Body of pancreas (tissue), 4 donors: ENCODE measurements at regions not wholly inside any gene's neighbourhood (a gene's known extent, or its start where the extent isn't known, plus 50 kb on each side); places are given as distances from the start of the nearest gene placed in this dataset.

Experiments
- ATAC-seq: fragments of 150-250 bp; one replicate; pipeline ENCODE4 v1.9.1; 2016
- DNase-seq, 4 donors: peaks; one replicate each; pipeline ENCODE4 v3.0.0-alpha.2; 2019
- H3K27ac ChIP-seq, 4 donors: fragments of 200-600 bp; sonication (generic); 1 replicate in 3 of 4; 2 replicates in 1 of 4; pipeline versions ENCODE4 v1.5.1 to v1.6.1; 2016 to 2019; ENCODE audit warnings: mild to moderate bottlenecking in 1 of 4, mixed read lengths in 1 of 4, moderate library complexity in 1 of 4
- H3K27me3 ChIP-seq, 2 donors: fragments of 200-600 bp; sonication (generic); one replicate each; pipeline ENCODE4 v1.6.0; 2016; ENCODE audit warnings: mild to moderate bottlenecking in 1 of 2
- H3K36me3 ChIP-seq, 2 donors: fragments of 200-600 bp; sonication (generic); replicated peaks in 1 of 2; 2 replicates each; pipeline ENCODE4 v1.5.1; 2016; ENCODE audit warnings: low read depth in 2 of 2; ENCODE audit not compliant: insufficient read depth in 1 of 2
- H3K4me1 ChIP-seq: fragments of 200-600 bp; sonication (generic); one replicate; pipeline ENCODE4 v1.6.0; 2016
- H3K4me3 ChIP-seq, 2 donors: fragments of 200-600 bp; sonication (generic); 1 replicate in 1 of 2; 2 replicates in 1 of 2; pipeline ENCODE4 v1.5.1; 2016 to 2019
- H3K9me3 ChIP-seq, 3 donors: fragments of 200-600 bp; sonication (generic); 1 replicate in 2 of 3; 2 replicates in 1 of 3; pipeline ENCODE4 v1.5.1; 2016
- CTCF ChIP-seq, 7 experiments: fragments of 450-650 bp in 4 of 7; fragments of 200-600 bp in 3 of 7; sonication (generic) in 3 of 7; IDR thresholded peaks; one replicate each; pipeline ENCODE4 v1.5.1; 2016 to 2019; ENCODE audit warnings: antibody characterized with exemption in 7 of 7
- POLR2A ChIP-seq, 3 donors: fragments of 450-650 bp; IDR thresholded peaks; one replicate each; pipeline ENCODE4 v1.6.1; 2016; ENCODE audit warnings: antibody characterized with exemption in 3 of 3, mild to moderate bottlenecking in 2 of 3
- WGBS, 2 donors: methylation state at CpG; one replicate each; pipeline ENCODE4 v1.1.5; 2017; 5-methylcytosine and 5-hydroxymethylcytosine counted together
- intact Hi-C: fragments of 100-400 bp; cut with DNase I; formaldehyde crosslinking; loops from one replicate; pipeline ENCODE4 v1.15.1; 2023

GRCh38 chr11:29934115-29934638 lies 82.7 kb downstream of the KCNA4 start:
- TF ChIP-seq POLR2A (IDR thresholded peaks at IDR 0.05) (no peak), CTCF (IDR thresholded peaks at IDR 0.05) (no peak)
- H3K27ac ChIP-seq = no peak overlapping the region
- intact Hi-C loops = no loop called here
- WGBS, 2 donors = 76 to 79% methylated on average over 5 to 19 of the region's 19 CpGs
- no peak overlapping the region for H3K4me3 ChIP-seq
- no peaks in the 10 kb centered on the region for H3K36me3 ChIP-seq
- H3K4me1 ChIP-seq = no peaks in the 10 kb centered on the region
- ATAC-seq = no peak
- H3K27me3 ChIP-seq = no peaks in the 10 kb centered on the region
- no peak for DNase-seq
- H3K9me3 ChIP-seq = no peaks in the 10 kb centered on the region

GRCh38 chr11:29916040-29916439 lies 100.8 kb downstream of the KCNA4 start:
- H3K4me1 ChIP-seq = no peaks in the 10 kb centered on the region
- no peaks in the 10 kb centered on the region for H3K27me3 ChIP-seq
- intact Hi-C loops = no loop called here
- H3K9me3 ChIP-seq = no peaks in the 10 kb centered on the region
- no peaks in the 10 kb centered on the region for H3K36me3 ChIP-seq
- H3K4me3 ChIP-seq = no peak overlapping the region
- 68 to 69% methylated on average over 8 of the region's 8 CpGs for WGBS, 2 donors
- ATAC-seq (no peak), DNase-seq (no peak)
- TF ChIP-seq POLR2A (IDR thresholded peaks at IDR 0.05) = no peak
- TF ChIP-seq CTCF (IDR thresholded peaks at IDR 0.05) = no peak
- no peak overlapping the region for H3K27ac ChIP-seq

- no peak for TF ChIP-seq CTCF (IDR thresholded peaks at IDR 0.05)
- no peak for TF ChIP-seq POLR2A (IDR thresholded peaks at IDR 0.05)
- intact Hi-C loops = no loop called here
- WGBS, 2 donors = 32 to 45% methylated on average over 2 of the region's 2 CpGs
These were observed 102.5 kb downstream of the KCNA4 start for GRCh38 chr11:29914203-29914930.

GRCh38 chr11:29913352-29913751 lies 103.5 kb downstream of the KCNA4 start:
- Histone ChIP-seq H3K4me1 (no peaks in the 10 kb centered on the region), H3K36me3 (no peaks in the 10 kb centered on the region), H3K9me3 (no peaks in the 10 kb centered on the region), H3K27ac (no peak overlapping the region), H3K4me3 (no peak overlapping the region), H3K27me3 (no peaks in the 10 kb centered on the region)
- 72 to 79% methylated on average over 4 of the region's 4 CpGs for WGBS, 2 donors
- intact Hi-C loops = no loop called here
- ATAC-seq (no peak), DNase-seq (no peak)
- no peak for TF ChIP-seq CTCF (IDR thresholded peaks at IDR 0.05)

More at GRCh38 chr11:29914203-29914930, 102.5 kb downstream of the KCNA4 start:
- no peak for ATAC-seq
- no peak for DNase-seq
- H3K9me3 ChIP-seq = no peaks in the 10 kb centered on the region
- no peaks in the 10 kb centered on the region for H3K27me3 ChIP-seq
- H3K27ac ChIP-seq = no peak overlapping the region
- H3K4me3 ChIP-seq = no peak overlapping the region
- H3K4me1 ChIP-seq = no peaks in the 10 kb centered on the region
- H3K36me3 ChIP-seq = no peaks in the 10 kb centered on the region

- TF ChIP-seq CTCF (IDR thresholded peaks at IDR 0.05) (no peak), POLR2A (IDR thresholded peaks at IDR 0.05) (no peak)
- Histone ChIP-seq H3K4me3 (no peak overlapping the region), H3K36me3 (no peaks in the 10 kb centered on the region), H3K27ac (no peak overlapping the region), H3K4me1 (no peaks in the 10 kb centered on the region), H3K27me3 (no peaks in the 10 kb centered on the region), H3K9me3 (no peaks in the 10 kb centered on the region)
- ATAC-seq (no peak), DNase-seq (no peak)
- intact Hi-C loops = no loop called here
These were observed 116.4 kb downstream of the KCNA4 start for GRCh38 chr11:29900382-29900781.
